Right lobe of liver (tissue), 4 donors: ENCODE measurements at regions not wholly inside any gene's neighbourhood (a gene's known extent, or its start where the extent isn't known, plus 50 kb on each side); places are given as distances from the start of the nearest gene placed in this dataset.

ENCODE experiments used
- CTCF ChIP-seq, 4 donors: fragments of 200-600 bp in 3 of 4; fragments of 450-650 bp in 1 of 4; IDR thresholded peaks; one replicate each; pipeline versions ENCODE4 v1.5.1 to v1.8.0; 2016 to 2022; ENCODE audit warnings: antibody characterized with exemption in 4 of 4, mild to moderate bottlenecking in 2 of 4
- POLR2A ChIP-seq: fragments of 450-650 bp; IDR thresholded peaks from one replicate; pipeline ENCODE4 v1.6.1; 2017; ENCODE audit warnings: antibody characterized with exemption, mild to moderate bottlenecking
- donor health status: DM: no; HTN: no; CAD: no.
- donor health status: DM: no; HTN: no; CAD: no.
- donor health status: DM: no; HTN: yes; CAD: no.

GRCh38 chr2:7969756-7970515, 711.9 kb upstream of the ID2 start:
- TF ChIP-seq CTCF (IDR thresholded peaks at IDR 0.05) (no peak), POLR2A (no peak)
